ENCODE measurements at regions not wholly inside any gene's neighbourhood (a gene's known extent, or its start where the extent isn't known, plus 50 kb on each side); places are given as distances from the start of the nearest gene placed in this dataset.
"Not testable (repeated sequence)": the region's sequence is repeated elsewhere in the genome, so short reads cannot be mapped to it uniquely, and the experiment has no call there.

GRCh38 chr1:5118771-5119170, 464.4 kb downstream of the AJAP1 start:
- TF ChIP-seq POLR2AphosphoS5, POLR2A (IDR thresholded peaks at IDR 0.05): not testable (repeated sequence)

Measured in prostate gland (tissue), 1 donor.